Stimulated activated naive CD4-positive, alpha-beta T cell (primary cell): ENCODE measurements at regions not wholly inside any gene's neighbourhood (a gene's known extent, or its start where the extent isn't known, plus 50 kb on each side); places are given as distances from the start of the nearest gene placed in this dataset.
"Not testable (repeated sequence)": the region's sequence is repeated elsewhere in the genome, so short reads cannot be mapped to it uniquely, and the experiment has no call there.

Experiments used
- DNase-seq, 6 experiments: peaks; one replicate each; lab custom pipeline; 2025; lab: John Stamatoyannopoulos, UW

DNA sequence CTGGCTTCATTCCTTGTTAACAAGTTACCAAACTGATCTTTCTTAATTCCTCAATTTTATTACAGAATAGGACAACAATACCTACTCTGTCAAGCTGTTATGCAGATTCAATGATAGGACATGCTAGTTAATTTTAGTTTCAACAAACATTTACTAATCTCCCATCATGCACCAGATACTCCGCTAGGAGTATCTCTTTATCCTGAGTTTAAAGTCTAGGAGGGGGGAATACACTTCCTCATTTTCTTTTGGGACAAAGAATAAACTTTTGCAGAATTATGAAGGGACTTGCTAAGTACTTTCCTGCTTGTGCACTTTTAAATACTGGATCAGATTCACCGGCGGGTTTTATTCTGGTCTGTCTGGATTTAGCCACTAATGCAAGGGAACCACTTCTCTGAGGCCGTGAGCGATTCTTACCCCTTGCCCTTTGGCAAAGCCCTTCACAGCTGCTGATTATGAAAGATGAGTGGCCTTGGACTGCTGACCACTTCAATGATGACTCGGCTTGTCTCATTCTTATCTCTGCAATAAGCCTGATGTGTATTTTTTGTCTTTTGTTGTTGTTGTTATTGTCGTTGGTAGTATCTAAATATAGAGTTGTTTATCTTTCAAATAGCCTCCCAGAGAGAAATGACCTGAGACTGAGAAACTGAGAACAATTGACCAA, 73.9 kb downstream of the RMI1 start:
- no peak for DNase-seq

- no peak for DNase-seq
These were observed 77.1 kb downstream of the RMI1 start for GRCh38 chr9:84057662-84058061.

DNA sequence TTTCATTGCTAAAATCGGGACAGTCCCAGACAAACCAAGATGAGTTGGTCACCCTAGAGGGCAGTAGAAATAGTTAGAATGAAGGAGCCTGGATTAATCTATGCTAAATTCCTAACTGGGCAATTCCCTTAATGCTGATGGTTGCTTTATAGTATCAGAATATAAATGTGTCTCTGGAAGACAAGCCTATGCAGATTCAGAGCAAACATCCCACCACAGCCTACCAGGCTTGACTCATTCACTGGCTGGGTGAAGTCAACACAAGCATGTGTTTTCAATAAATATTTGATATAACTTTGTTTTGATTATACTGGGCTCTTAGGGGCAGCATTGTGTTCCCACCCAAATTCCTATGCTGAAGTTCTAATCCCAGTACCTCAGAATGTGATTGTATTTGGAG, 79.3 kb downstream of the RMI1 start:
- no peak for DNase-seq

DNA sequence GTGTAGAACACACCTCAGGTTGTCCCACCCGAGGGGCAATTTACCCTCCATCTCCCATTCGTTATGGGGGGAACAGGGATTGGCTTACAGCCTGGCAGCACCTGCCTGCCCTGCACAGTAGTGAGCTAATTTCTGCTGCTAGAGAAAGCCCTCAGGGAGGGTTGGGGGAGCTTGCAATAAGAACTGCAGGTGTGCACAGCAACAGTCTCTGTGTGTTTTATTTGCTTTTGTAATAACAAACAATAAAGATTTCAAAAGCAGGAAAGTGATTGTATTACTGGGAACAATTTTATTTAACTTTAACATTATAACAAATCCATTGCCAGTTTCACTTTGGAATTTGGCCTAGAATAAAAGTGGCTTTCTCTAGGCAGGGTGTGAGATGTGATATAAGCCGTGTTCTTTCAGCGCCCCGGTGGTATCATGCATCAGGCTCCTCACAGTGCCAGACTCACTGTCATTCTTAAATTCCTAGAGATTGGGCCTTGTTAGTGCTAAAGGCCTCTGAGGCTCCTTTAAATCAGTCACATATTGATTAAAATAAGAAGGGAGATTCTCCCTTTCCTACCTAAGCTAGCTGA, 81.1 kb downstream of the RMI1 start:
- no peak for DNase-seq

DNA sequence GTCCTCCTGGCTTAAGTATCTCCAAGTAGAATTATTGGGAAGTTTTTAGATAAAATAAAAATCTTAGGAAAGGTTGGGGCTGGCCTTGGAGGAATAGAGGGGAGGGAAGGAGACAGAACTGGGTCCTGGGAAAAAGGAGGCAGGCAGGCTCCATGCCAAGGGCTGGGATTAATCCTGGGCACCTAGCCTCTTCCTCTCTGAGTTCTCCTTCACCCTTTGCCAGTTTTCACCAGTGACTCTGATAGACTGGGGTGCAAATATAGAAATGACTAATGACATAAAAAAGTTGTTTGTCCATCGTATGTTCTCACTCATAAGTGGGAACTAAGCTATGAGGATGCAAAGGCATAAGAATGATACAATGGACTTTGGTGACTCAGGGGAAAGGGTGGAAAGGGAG, 81.9 kb downstream of the RMI1 start:
- no peak for DNase-seq

DNA sequence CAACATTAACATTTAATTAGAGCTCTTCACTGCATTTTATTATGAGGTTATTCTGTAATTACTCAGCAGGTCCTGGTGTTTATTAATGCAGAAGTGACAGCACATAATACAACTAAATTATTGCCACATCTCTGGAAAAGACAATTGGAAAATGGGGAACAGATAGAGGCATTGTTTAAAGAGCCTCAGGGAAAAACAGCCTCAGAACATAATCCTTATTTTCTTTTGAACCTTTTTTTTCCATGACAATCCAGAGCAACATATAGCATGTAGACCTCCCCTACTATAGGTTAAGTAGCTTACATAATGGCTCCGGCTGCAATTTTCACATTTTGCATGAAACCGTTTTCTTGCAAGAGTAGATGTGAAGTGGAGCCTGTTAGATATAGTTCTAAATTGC, 87.2 kb downstream of the RMI1 start:
- no peak for DNase-seq

- no peak for DNase-seq
These were observed 88.3 kb downstream of the RMI1 start for GRCh38 chr9:84068872-84069271.

DNA sequence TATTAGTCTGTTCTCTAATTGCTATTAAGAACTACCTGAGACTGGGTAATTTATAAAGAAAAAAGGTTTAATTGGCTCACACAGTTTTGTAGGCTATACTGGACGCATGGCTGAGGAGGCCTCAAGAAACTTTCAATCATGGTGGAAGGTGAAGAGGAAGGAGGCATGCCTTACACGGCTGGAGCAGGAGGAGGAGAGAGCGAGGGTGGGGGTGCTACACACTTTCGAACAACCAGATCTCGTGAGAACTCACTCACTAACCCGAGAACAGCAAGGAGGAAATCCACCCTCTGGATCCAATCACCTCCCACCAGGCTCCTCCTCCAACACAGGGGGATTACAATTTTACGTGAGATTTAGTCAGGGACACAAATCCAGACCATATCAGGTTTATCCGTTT, 90.0 kb downstream of the RMI1 start:
- no peak for DNase-seq

DNA sequence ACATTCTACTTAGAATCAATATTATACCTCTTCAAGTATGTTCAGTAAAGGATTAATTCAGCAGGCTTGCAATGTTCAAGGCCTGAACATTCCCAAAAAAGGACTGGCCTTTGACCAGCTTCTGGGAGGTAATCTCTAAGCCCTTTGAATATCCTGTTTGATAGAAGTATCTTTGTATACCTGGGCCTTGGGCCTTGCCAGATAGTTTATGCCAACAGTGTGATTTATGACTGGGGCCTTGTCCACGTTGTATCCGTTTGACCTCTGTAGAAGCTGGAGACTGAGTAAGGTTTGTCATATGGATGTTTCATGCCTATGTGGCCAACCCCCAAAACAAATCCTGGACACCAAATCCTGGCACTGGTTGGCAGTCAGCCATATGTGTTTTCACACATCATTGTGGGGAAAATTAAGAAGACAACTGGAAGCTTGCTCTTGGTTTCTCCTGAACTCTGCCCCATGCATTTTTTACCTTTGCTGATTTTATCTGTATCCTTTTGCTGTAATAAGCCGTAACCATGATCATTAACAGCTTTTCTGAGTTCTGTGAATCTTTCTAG, 92.1 kb downstream of the RMI1 start:
- DNase-seq: no peak

DNA sequence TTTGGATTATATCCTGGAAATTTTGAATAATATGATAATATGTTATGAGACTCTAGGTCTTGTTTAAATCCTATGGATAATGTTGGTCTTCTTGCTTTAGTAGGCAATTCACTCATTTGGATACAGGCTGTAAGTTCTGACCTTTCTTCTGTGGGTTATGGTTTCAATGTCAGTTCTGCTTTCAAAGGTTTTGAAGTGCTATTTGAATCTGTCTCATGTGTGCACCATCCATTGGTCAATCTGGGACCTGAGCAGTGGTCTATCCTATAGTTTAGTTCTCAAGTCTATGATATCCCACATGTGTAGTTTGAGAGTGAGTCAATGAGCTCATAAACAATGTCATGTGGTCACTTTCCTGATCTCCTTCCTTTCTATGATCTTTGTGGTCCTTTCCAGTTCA, 94.4 kb downstream of the RMI1 start:
- DNase-seq: no peak

- DNase-seq: no peak
These were observed 95.8 kb downstream of the RMI1 start for GRCh38 chr9:84076384-84076783.

DNA sequence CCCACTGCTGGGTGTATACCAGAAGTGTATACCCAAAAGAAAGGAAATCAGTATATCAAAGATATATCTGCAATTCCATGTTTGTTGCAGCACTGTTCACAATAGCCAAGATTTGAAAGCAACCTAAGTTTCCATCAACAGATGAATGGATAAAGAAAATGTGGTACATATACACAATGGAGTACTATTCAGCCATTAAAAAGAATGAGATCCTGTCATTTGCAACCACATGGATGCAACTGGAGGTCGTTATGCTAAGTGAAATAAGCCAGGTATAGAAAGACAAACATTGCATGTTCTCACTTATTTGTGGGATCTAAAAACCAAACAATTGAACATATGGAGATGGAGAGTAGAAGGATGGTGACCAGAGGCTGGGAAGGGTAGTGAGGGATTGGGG, 97.2 kb downstream of the RMI1 start:
- DNase-seq: not testable (repeated sequence)

DNA sequence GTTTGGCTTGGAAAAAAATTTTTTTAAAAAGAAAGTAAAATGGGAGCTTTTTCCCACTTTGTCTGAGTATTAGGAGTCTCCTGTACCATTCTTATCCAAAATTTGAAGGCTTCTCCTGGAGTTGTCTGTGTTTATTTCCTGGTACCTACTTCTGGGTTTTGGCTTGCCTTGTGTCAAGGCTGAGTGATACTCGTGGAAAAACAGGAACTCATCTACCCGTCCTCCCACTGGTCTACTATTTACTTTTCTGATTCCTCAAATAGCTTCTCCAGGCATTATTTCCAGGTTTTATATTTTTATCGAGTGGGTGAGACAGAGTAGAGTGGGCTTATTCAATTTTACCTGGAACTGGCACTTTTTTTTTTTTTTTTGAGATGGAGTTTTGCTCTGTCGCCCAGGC, 99.4 kb downstream of the RMI1 start:
- DNase-seq: no peak

- DNase-seq: no peak
These were observed 121.5 kb downstream of the RMI1 start for GRCh38 chr9:84101964-84102632.

- no peak for DNase-seq
These were observed 123.2 kb downstream of the RMI1 start for GRCh38 chr9:84103651-84104377.

GRCh38 chr9:84107081-84107480, 126.5 kb downstream of the RMI1 start:
- DNase-seq: no peak

GRCh38 chr9:84107995-84108394, 127.4 kb downstream of the RMI1 start:
- no peak for DNase-seq

- DNase-seq: no peak
These were observed 131.1 kb downstream of the RMI1 start for GRCh38 chr9:84111726-84112125.

GRCh38 chr9:84121991-84122523, 141.5 kb downstream of the RMI1 start:
- no peak for DNase-seq

GRCh38 chr9:84122572-84122971, 142.0 kb downstream of the RMI1 start:
- no peak for DNase-seq

DNA sequence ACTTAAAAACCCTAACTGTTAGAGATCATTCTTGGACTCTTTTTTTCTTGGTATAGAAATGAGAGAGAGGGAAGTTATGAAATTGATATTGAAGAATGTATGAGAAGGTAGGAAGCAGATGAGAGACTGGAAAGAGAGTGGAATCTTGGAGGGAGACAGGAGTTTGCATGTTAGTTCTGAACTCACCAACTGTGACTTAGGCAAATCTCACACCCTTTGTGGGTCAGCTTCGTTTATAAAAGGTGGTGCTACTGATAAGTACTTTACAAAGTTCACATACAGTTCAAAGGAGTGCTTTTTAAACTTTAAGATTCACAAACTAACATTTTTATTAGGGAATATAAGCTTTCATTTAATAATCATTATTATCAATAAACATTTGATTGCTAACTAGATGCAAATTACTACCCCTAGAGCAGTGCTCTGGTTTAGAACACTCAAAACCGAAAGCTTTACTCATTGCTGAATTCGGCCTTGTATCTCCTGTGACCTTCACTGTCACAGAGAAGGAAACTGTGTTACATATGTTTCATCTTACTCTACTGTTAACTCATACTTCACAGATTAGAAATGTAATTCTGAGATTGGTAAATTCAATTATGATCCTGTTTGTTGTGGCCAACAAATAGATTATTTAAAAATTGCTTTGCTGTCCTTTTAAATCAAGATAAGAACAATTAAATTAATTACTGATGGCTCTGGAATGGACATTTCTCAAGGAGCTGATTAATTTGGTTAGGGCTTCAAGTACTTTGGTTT, 143.2 kb downstream of the RMI1 start:
- DNase-seq: no peak

GRCh38 chr9:84125046-84125445, 144.4 kb downstream of the RMI1 start:
- DNase-seq: no peak
